ENCODE measurements at regions not wholly inside any gene's neighbourhood (a gene's known extent, or its start where the extent isn't known, plus 50 kb on each side); places are given as distances from the start of the nearest gene placed in this dataset.
"Not testable (repeated sequence)": the region's sequence is repeated elsewhere in the genome, so short reads cannot be mapped to it uniquely, and the experiment has no call there.

DNA sequence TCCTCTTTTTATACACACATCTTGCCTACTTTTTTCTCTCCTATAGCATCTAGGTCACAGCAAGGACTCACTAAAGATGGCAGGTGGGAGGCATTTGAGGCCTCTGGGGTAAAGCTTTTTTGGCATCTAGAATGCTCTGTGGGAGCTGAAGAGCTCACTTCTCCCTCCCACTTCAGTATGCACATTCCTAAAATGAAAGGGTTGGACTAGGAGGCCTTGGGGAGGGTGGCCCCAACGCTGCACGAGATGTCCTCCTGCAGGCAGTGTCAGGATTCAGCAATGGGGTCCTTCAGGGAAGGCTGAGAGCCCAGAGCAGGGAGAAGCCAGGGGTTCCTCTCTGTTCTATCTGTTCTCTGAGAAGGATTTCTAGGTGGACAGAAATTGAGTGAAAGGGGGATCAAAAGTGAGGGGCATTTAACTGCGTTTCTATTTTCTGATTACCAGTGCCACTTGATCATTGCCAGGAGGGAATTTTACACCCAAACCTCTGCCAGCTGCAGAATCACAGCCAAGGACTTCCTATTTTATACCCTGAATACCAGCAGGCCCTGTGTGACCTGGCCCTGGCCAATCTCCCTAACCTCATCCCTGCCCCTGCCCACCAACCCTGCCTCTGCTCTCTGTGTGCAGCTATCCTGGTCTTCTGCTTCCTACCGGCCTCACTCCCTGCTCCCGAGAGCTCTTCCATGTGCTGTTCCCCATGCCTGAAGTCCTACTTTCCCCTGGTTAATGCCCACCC lies 186.2 kb downstream of the CYP26B1 start:
- CTCF ChIA-PET, result interaction anchor here (1.6 kb wide), 1 partner anchor 37 kb away, joined by 4 read pairs; no protein-coding TSS in a partner anchor
- H3K36me3 Mint-ChIP-seq (ENCODE audit: low read depth), result no peaks in the 10 kb centered on the region

GRCh38 chr2:71959494-71959893 lies 188.2 kb downstream of the CYP26B1 start:
- no peak for TF ChIP-seq CTCF (IDR thresholded peaks at IDR 0.05)
- POLR2A ChIA-PET, result no interaction called here
- ATAC-seq (ENCODE audit: low read depth) (no peak), DNase-seq (no peak)
- Mint-ChIP-seq H3K27me3 (peaks cover 2% of the 10 kb centered on the region), H3K27ac (no peak overlapping the region), H3K4me1 (no peaks in the 10 kb centered on the region), H3K4me3 (no peak overlapping the region), H3K36me3 (ENCODE audit: low read depth) (no peaks in the 10 kb centered on the region), H3K9me3 (peaks cover 17% of the 10 kb centered on the region)
- intact Hi-C loops (cut with micrococcal nuclease), result no loop called here
- CTCF ChIA-PET, result interaction anchor here (1.6 kb wide), 1 partner anchor 35 kb away, joined by 4 read pairs; no protein-coding TSS in a partner anchor

More for the DNA sequence above, 186.2 kb downstream of the CYP26B1 start:
- Mint-ChIP-seq H3K27me3 (peaks cover 2% of the 10 kb centered on the region), H3K4me1 (no peaks in the 10 kb centered on the region), H3K27ac (no peak overlapping the region), H3K4me3 (no peak overlapping the region), H3K9me3 (peaks cover 17% of the 10 kb centered on the region)
- no peak for ATAC-seq (ENCODE audit: low read depth)
- no peak for TF ChIP-seq CTCF (IDR thresholded peaks at IDR 0.05)
- POLR2A ChIA-PET, result no interaction called here
- intact Hi-C loops (cut with micrococcal nuclease), result no loop called here
- DNase-seq, result no peak

DNA sequence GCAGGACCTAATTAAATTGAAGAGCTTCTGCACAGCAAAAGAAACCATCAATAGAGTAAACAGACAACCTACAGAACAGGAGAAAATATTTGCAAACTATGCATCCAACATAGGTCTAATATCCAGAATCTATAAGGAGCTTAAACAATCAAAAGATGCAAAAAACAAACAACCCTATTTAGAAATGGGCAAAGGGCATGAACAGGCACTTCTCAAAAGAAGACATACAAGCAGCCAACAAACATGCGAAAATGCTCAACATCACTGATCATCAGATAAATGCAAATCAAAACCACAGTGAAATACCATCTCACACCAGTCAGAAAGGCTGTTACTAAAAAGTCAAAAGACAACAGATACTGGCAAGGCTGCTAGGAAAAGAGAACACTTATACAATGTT lies 189.2 kb downstream of the CYP26B1 start:
- DNase-seq; H3K36me3 Mint-ChIP-seq (ENCODE audit: low read depth); H3K27ac Mint-ChIP-seq; POLR2A ChIA-PET; intact Hi-C loops (cut with micrococcal nuclease); H3K4me1 Mint-ChIP-seq; H3K27me3 Mint-ChIP-seq; ATAC-seq (ENCODE audit: low read depth); CTCF ChIA-PET; H3K4me3 Mint-ChIP-seq: not testable (repeated sequence)
- H3K9me3 Mint-ChIP-seq, result peaks cover 17% of the 10 kb centered on the region

GRCh38 chr2:71952572-71953188 lies 195.0 kb downstream of the CYP26B1 start:
- Mint-ChIP-seq H3K27me3 (peaks cover 2% of the 10 kb centered on the region), H3K4me3 (no peak overlapping the region), H3K36me3 (ENCODE audit: low read depth) (no peaks in the 10 kb centered on the region), H3K4me1 (no peaks in the 10 kb centered on the region), H3K27ac (no peak overlapping the region), H3K9me3 (peaks cover 5% of the 10 kb centered on the region)
- CTCF ChIA-PET, result no interaction called here
- intact Hi-C loops (cut with micrococcal nuclease), result no loop called here
- POLR2A ChIA-PET, result no interaction called here
- ATAC-seq (ENCODE audit: low read depth) (no peak), DNase-seq (no peak)
- no peak for TF ChIP-seq CTCF (IDR thresholded peaks at IDR 0.05)

GRCh38 chr2:71951718-71952404 lies 195.8 kb downstream of the CYP26B1 start:
- intact Hi-C loops (cut with micrococcal nuclease), result no loop called here
- CTCF ChIA-PET, result no interaction called here
- Mint-ChIP-seq H3K27me3 (peaks cover 2% of the 10 kb centered on the region), H3K9me3 (no peaks in the 10 kb centered on the region), H3K27ac (no peak overlapping the region), H3K36me3 (ENCODE audit: low read depth) (no peaks in the 10 kb centered on the region), H3K4me1 (no peaks in the 10 kb centered on the region), H3K4me3 (no peak overlapping the region)
- ATAC-seq (ENCODE audit: low read depth) (no peak), DNase-seq (no peak)
- POLR2A ChIA-PET, result no interaction called here
- TF ChIP-seq CTCF (IDR thresholded peaks at IDR 0.05), result no peak

Measured in activated B cell treated with CpG ODN at 0.5 μM for 24 hours (primary cell).